ENCODE measurements at regions not wholly inside any gene's neighbourhood (a gene's known extent, or its start where the extent isn't known, plus 50 kb on each side); places are given as distances from the start of the nearest gene placed in this dataset.

DNA sequence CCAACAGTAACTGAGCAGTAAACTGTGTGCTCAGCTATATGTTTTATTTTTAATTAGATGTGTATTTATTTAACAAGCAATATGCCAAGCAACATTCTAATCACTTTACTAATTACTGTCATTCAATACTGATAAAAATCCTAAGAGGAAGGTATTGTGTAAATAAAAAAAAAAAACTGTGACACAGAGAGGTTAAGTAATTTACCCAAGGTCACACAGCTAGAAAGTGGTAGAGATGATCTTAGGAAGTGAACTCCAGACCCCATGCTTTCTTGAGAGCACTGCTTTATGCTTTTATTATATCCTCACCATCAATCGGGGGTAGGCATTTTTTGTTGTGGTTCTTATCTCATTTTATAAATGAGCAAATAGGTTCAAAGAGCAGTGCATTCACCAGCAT lies 417.1 kb downstream of the RAB28 start:
- no peak for TF ChIP-seq FOXP2 (optimal IDR thresholded peaks at IDR 0.05; ENCODE audit: borderline replicate concordance, extremely low read depth, extremely low read length, insufficient read depth)
- TF ChIP-seq, protein P1, sequence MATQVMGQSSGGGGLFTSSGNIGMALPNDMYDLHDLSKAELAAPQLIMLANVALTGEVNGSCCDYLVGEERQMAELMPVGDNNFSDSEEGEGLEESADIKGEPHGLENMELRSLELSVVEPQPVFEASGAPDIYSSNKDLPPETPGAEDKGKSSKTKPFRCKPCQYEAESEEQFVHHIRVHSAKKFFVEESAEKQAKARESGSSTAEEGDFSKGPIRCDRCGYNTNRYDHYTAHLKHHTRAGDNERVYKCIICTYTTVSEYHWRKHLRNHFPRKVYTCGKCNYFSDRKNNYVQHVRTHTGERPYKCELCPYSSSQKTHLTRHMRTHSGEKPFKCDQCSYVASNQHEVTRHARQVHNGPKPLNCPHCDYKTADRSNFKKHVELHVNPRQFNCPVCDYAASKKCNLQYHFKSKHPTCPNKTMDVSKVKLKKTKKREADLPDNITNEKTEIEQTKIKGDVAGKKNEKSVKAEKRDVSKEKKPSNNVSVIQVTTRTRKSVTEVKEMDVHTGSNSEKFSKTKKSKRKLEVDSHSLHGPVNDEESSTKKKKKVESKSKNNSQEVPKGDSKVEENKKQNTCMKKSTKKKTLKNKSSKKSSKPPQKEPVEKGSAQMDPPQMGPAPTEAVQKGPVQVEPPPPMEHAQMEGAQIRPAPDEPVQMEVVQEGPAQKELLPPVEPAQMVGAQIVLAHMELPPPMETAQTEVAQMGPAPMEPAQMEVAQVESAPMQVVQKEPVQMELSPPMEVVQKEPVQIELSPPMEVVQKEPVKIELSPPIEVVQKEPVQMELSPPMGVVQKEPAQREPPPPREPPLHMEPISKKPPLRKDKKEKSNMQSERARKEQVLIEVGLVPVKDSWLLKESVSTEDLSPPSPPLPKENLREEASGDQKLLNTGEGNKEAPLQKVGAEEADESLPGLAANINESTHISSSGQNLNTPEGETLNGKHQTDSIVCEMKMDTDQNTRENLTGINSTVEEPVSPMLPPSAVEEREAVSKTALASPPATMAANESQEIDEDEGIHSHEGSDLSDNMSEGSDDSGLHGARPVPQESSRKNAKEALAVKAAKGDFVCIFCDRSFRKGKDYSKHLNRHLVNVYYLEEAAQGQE (IDR thresholded peaks at IDR 0.05; ENCODE audit: insufficient read depth in 1 of 2, low read depth in 2 of 2, low read length in 2 of 2): no peak
- no peak for TF ChIP-seq SIN3A (IDR thresholded peaks at IDR 0.05; ENCODE audit: borderline replicate concordance, insufficient read depth, low read length)
- no peak for TF ChIP-seq TAF1 (IDR thresholded peaks at IDR 0.05; ENCODE audit: borderline replicate concordance, insufficient read depth, low read length)
- no peak for TF ChIP-seq POLR2AphosphoS5 (IDR thresholded peaks at IDR 0.05; ENCODE audit: low read depth, low read length)

DNA sequence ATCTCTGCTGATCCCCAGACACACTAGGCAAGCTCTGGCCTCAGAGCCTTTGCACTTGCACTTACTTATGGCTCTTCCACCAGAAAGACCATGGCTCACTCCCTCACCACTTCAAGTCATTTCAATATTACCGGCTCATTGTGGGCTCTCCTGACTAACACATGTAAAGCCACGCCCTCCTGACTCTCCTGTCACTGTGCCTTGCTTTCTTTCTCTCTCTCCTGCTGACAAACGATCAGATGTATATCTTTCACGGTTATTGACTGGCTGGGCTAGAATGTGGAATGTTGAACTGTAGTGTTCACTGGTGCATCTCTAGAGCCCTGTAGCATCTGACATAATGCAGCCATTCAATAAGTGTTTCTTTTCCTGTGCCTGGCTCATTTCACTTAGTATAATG lies 425.1 kb downstream of the RAB28 start:
- no peak for TF ChIP-seq TAF1 (IDR thresholded peaks at IDR 0.05; ENCODE audit: borderline replicate concordance, insufficient read depth, low read length)
- TF ChIP-seq, protein P1 (IDR thresholded peaks at IDR 0.05; ENCODE audit: insufficient read depth in 1 of 2, low read depth in 2 of 2, low read length in 2 of 2): no peak
- no peak for TF ChIP-seq POLR2AphosphoS5 (IDR thresholded peaks at IDR 0.05; ENCODE audit: low read depth, low read length)
- TF ChIP-seq FOXP2 (optimal IDR thresholded peaks at IDR 0.05; ENCODE audit: borderline replicate concordance, extremely low read depth, extremely low read length, insufficient read depth): no peak
- no peak for TF ChIP-seq SIN3A (IDR thresholded peaks at IDR 0.05; ENCODE audit: borderline replicate concordance, insufficient read depth, low read length)

DNA sequence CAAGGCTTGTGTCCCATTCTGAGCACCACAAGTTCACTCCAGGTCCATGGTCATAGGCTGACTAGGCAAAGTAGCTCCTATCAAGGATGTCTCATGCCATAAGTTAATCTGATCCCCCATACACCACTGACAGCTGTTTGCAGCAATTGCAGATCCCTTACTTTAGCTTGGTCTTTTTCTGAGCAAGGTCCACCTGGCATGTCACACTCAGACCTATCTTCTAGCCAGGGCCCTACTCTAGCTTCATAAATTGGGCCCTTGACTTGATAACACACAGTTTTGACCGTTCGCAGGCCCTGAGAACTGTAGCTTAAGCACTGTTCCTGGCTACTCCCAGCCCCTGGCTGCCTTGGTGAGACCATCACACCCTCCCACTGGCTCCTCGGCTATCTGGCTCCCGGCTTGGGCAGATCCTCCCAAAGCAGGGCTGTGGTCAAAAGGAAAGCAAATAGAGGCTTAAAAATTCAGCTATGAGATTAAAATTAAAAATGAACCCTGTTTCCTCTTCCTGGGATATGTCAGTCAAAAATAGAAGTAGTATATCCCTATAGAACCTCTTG lies 427.4 kb downstream of the RAB28 start:
- TF ChIP-seq TAF1 (IDR thresholded peaks at IDR 0.05; ENCODE audit: borderline replicate concordance, insufficient read depth, low read length) (no peak), POLR2AphosphoS5 (IDR thresholded peaks at IDR 0.05; ENCODE audit: low read depth, low read length) (no peak), FOXP2 (optimal IDR thresholded peaks at IDR 0.05; ENCODE audit: borderline replicate concordance, extremely low read depth, extremely low read length, insufficient read depth) (no peak), SIN3A (IDR thresholded peaks at IDR 0.05; ENCODE audit: borderline replicate concordance, insufficient read depth, low read length) (no peak)
- TF ChIP-seq, protein P1 (IDR thresholded peaks at IDR 0.05; ENCODE audit: insufficient read depth in 1 of 2, low read depth in 2 of 2, low read length in 2 of 2): no peak

DNA sequence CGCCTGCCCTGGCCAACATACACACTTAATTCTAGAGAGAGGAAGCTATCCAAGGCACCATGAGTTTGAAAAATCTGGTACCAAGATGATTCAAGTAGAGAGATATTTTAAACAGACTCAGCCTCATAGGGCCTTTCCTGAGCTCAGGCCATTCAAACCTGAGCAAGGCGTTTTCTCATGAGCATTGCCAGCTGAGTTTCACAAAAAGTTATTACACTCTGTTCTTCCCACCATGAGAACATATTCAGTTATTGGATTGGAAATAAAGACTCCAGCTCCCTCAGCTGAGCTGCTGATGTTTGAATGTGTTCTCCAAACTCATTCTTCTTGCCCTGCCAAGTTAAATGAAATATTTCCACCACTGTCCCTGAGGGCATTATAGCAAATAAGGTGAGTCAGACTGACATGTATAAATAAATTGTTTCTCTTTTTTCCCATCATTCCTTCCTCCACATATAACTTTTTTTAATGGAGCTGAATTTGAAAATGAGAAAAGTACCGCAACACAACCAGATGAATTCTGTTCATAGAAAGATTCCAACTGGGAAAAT lies 429.6 kb downstream of the RAB28 start:
- TF ChIP-seq SIN3A (IDR thresholded peaks at IDR 0.05; ENCODE audit: borderline replicate concordance, insufficient read depth, low read length) (no peak), POLR2AphosphoS5 (IDR thresholded peaks at IDR 0.05; ENCODE audit: low read depth, low read length) (no peak), FOXP2 (optimal IDR thresholded peaks at IDR 0.05; ENCODE audit: borderline replicate concordance, extremely low read depth, extremely low read length, insufficient read depth) (no peak)
- TF ChIP-seq, protein P1 (IDR thresholded peaks at IDR 0.05; ENCODE audit: insufficient read depth in 1 of 2, low read depth in 2 of 2, low read length in 2 of 2): no peak
